HT1080 (cell line): ENCODE measurements at regions not wholly inside any gene's neighbourhood (a gene's known extent, or its start where the extent isn't known, plus 50 kb on each side); places are given as distances from the start of the nearest gene placed in this dataset.

Experiments
- DNase-seq: peaks from one replicate; pipeline ENCODE4 v3.0.0-alpha.2; 2015; ENCODE audit warnings: low read depth

- no peak for DNase-seq
Observed at GRCh38 chr4:24244663-24245490, 339.5 kb downstream of the DHX15 start.

GRCh38 chr4:24243641-24244040 is 340.7 kb downstream of the DHX15 start:
- no peak for DNase-seq

GRCh38 chr4:24241511-24241910 is 342.8 kb downstream of the DHX15 start:
- no peak for DNase-seq

- DNase-seq = no peak
Observed at GRCh38 chr4:24240655-24241054, 343.7 kb downstream of the DHX15 start.

GRCh38 chr4:24237709-24238108 is 346.6 kb downstream of the DHX15 start:
- DNase-seq = no peak

GRCh38 chr4:24236532-24236931 is 346.7 kb upstream of the PPARGC1A start:
- DNase-seq = no peak

- no peak for DNase-seq
Observed at GRCh38 chr4:24236120-24236519, 346.3 kb upstream of the PPARGC1A start.

GRCh38 chr4:24235618-24236017 is 345.8 kb upstream of the PPARGC1A start:
- DNase-seq = peak; percentile 45

GRCh38 chr4:24234288-24234848 is 344.5 kb upstream of the PPARGC1A start:
- no peak for DNase-seq

- no peak for DNase-seq
Observed at GRCh38 chr4:24230955-24231354, 341.1 kb upstream of the PPARGC1A start.

- no peak for DNase-seq
Observed at GRCh38 chr4:24229978-24230377, 340.1 kb upstream of the PPARGC1A start.

- no peak for DNase-seq
Observed at GRCh38 chr4:24228692-24229091, 338.8 kb upstream of the PPARGC1A start.

GRCh38 chr4:24226667-24227066 is 336.8 kb upstream of the PPARGC1A start:
- no peak for DNase-seq

GRCh38 chr4:24226023-24226422 is 336.2 kb upstream of the PPARGC1A start:
- DNase-seq = peak; percentile 18

- no peak for DNase-seq
Observed at GRCh38 chr4:24224446-24224845, 334.6 kb upstream of the PPARGC1A start.

- DNase-seq = no peak
Observed at GRCh38 chr4:24219209-24219608, 329.4 kb upstream of the PPARGC1A start.

- no peak for DNase-seq
Observed at GRCh38 chr4:24218566-24218965, 328.7 kb upstream of the PPARGC1A start.

- no peak for DNase-seq
Observed at GRCh38 chr4:24214796-24215195, 324.9 kb upstream of the PPARGC1A start.

GRCh38 chr4:24213961-24214360 is 324.1 kb upstream of the PPARGC1A start:
- no peak for DNase-seq

- DNase-seq = no peak
Observed at GRCh38 chr4:24212642-24213041, 322.8 kb upstream of the PPARGC1A start.

- DNase-seq = peak; percentile 48
Observed at GRCh38 chr4:24211856-24212255, 322.0 kb upstream of the PPARGC1A start.

GRCh38 chr4:24210332-24210902 is 320.6 kb upstream of the PPARGC1A start:
- DNase-seq = peak; percentile 23

GRCh38 chr4:24209906-24210305 is 320.1 kb upstream of the PPARGC1A start:
- no peak for DNase-seq
